HCT116 (cell line): ENCODE measurements at regions not wholly inside any gene's neighbourhood (a gene's known extent, or its start where the extent isn't known, plus 50 kb on each side); places are given as distances from the start of the nearest gene placed in this dataset.

Experiments used
- ATAC-seq: fragments of 200-7000 bp; cut with Tn5 transposase; 2 replicates; pipeline ENCODE4 v1.9.1; 2020; ENCODE audit warnings: mild to moderate bottlenecking, moderate library complexity
- BruUV-seq: library from RNA; stranded (reverse); fragments of 400-500 nt; replicated peaks from 2 replicates; lab custom pipeline; 2021; lab: Mats Ljungman, UMichigan
- CTCF ChIA-PET: fragments of 300-600 bp; sonication (Branson Sonifier 250); formaldehyde crosslinking; loops from one replicate; lab custom pipeline; 2021; ENCODE audit warnings: antibody characterized with exemption; lab: Charles Lee
- POLR2A ChIA-PET: fragments of 300-600, 350-600 bp; sonication (Branson Sonifier 250); formaldehyde crosslinking; loops from one replicate; lab custom pipeline; 2021; ENCODE audit warnings: antibody characterized with exemption; lab: Charles Lee
- RAD21 ChIA-PET, 2 experiments: fragments of 300-600 bp; sonication (Branson Sonifier 250); formaldehyde crosslinking; loops; one replicate each; lab custom pipeline; 2023; ENCODE audit warnings: low total read pairs in 2 of 2; ENCODE audit not compliant: uncharacterized antibody in 2 of 2, unreplicated experiment in 2 of 2, low non-redundant PET in 1 of 2; lab: Charles Lee
- DNase-seq: peaks from one replicate; pipeline ENCODE4 v3.0.0-alpha.2; 2010; ENCODE audit warnings: low read depth, low spot score
- H2AFZ ChIP-seq: fragments of 200-600 bp; shearing (Covaris generic), sonication (generic); 2 replicates; pipeline ENCODE4 v1.6.1; 2017; ENCODE audit warnings: low read depth, mixed run types, mixed read lengths, antibody characterized with exemption, low read length; ENCODE audit not compliant: poor library complexity, severe bottlenecking
- H3K27ac ChIP-seq: 2 replicates; pipeline ENCODE4 v1.5.1; 2012; ENCODE audit warnings: low read depth, low read length
- H3K27me3 ChIP-seq: fragments of 200-600 bp; sonication (generic); 2 replicates; pipeline ENCODE4 v1.6.1; 2016; ENCODE audit warnings: mixed run types, low read length, mixed read lengths; ENCODE audit not compliant: insufficient read depth
- H3K36me3 ChIP-seq, 2 experiments: fragments of 200-500 bp in 1 of 2; fragments of 200-600 bp in 1 of 2; sonication (Bioruptor generic) in 1 of 2; sonication (generic) in 1 of 2; 2 replicates each; pipeline versions ENCODE4 v1.5.1 to v1.6.1; 2014 to 2016; ENCODE audit warnings: low read length in 2 of 2, inconsistent platforms in 1 of 2, mixed read lengths in 1 of 2, mixed run types in 1 of 2; ENCODE audit not compliant: insufficient read depth in 2 of 2, control insufficient read depth in 1 of 2
- H3K4me1 ChIP-seq, 2 experiments: fragments of 200-600 bp in 1 of 2; sonication (generic) in 1 of 2; 2 replicates each; pipeline versions ENCODE4 v1.5.1 to v1.6.1; 2012 to 2017; ENCODE audit warnings: low read length in 2 of 2, inconsistent platforms in 1 of 2, mild to moderate bottlenecking in 1 of 2, mixed read lengths in 1 of 2, mixed run types in 1 of 2, moderate library complexity in 1 of 2; ENCODE audit not compliant: insufficient read depth in 2 of 2, control insufficient read depth in 1 of 2
- H3K4me2 ChIP-seq: fragments of 200-600 bp; sonication (generic); 2 replicates; pipeline ENCODE4 v1.6.1; 2017; ENCODE audit warnings: mixed run types, low read length, mixed read lengths
- H3K4me3 ChIP-seq, 2 experiments: fragments of 200-600 bp in 1 of 2; sonication (generic) in 1 of 2; replicated peaks in 1 of 2; 2 replicates each; pipeline ENCODE4 v1.5.1; 2011 to 2016; ENCODE audit warnings: low read length in 2 of 2, control low read depth in 1 of 2, low read depth in 1 of 2, mild to moderate bottlenecking in 1 of 2, mixed read lengths in 1 of 2, mixed run types in 1 of 2
- H3K79me2 ChIP-seq: fragments of 200-600 bp; sonication (generic); 2 replicates; pipeline ENCODE4 v1.6.1; 2017; ENCODE audit warnings: mild to moderate bottlenecking, mixed run types, low read length, moderate library complexity, mixed read lengths; ENCODE audit not compliant: insufficient read depth
- H3K9ac ChIP-seq: fragments of 200-600 bp; sonication (generic); 2 replicates; pipeline ENCODE4 v1.6.1; 2016; ENCODE audit warnings: low read length, mixed read lengths
- H3K9me2 ChIP-seq: fragments of 200-600 bp; sonication (generic), shearing (Covaris generic); 2 replicates; pipeline ENCODE4 v1.6.1; 2017; ENCODE audit warnings: mixed run types, mild to moderate bottlenecking, moderate library complexity; ENCODE audit not compliant: insufficient read depth
- H3K9me3 ChIP-seq, 2 experiments: fragments of 200-500 bp in 1 of 2; fragments of 200-600 bp in 1 of 2; sonication (Bioruptor generic) in 1 of 2; sonication (generic) in 1 of 2; 2 replicates each; pipeline ENCODE4 v1.6.1; 2014 to 2017; ENCODE audit warnings: low read length in 2 of 2, mixed read lengths in 2 of 2, inconsistent platforms in 1 of 2, low read depth in 1 of 2, mild to moderate bottlenecking in 1 of 2, mixed run types in 1 of 2, moderate library complexity in 1 of 2; ENCODE audit not compliant: control insufficient read depth in 1 of 2, insufficient read depth in 1 of 2
- H4K20me1 ChIP-seq: fragments of 200-600 bp; sonication (generic), shearing (Covaris generic); 2 replicates; pipeline ENCODE4 v1.6.1; 2017; ENCODE audit warnings: mixed run types, mild to moderate bottlenecking, moderate library complexity; ENCODE audit not compliant: insufficient read depth
- ATF3 ChIP-seq: IDR thresholded peaks from 2 replicates; pipeline ENCODE4 v1.6.1; 2012
- CBX3 ChIP-seq: IDR thresholded peaks from 2 replicates; pipeline ENCODE4 v1.6.1; 2012; ENCODE audit warnings: low read depth
- CEBPB ChIP-seq: IDR thresholded peaks from 2 replicates; pipeline ENCODE4 v1.6.1; 2012; ENCODE audit warnings: low read depth
- CTCF ChIP-seq, 3 experiments: fragments of 200-600 bp in 1 of 3; sonication (generic) in 1 of 3; IDR thresholded peaks in 2 of 3; conservative IDR thresholded peaks in 1 of 3; 2 replicates each; pipeline ENCODE4 v1.5.1; 2012 to 2017; ENCODE audit warnings: low read depth in 2 of 3, low read length in 2 of 3, antibody characterized with exemption in 1 of 3, borderline replicate concordance in 1 of 3, control low read depth in 1 of 3, mild to moderate bottlenecking in 1 of 3, mixed read lengths in 1 of 3, mixed run types in 1 of 3, moderate library complexity in 1 of 3; ENCODE audit not compliant: insufficient read depth in 1 of 3
- EGR1 ChIP-seq: IDR thresholded peaks from 2 replicates; pipeline ENCODE4 v1.6.1; 2012; ENCODE audit warnings: low read depth
- FOSL1 ChIP-seq: IDR thresholded peaks from 2 replicates; pipeline ENCODE4 v1.6.1; 2012; ENCODE audit warnings: low read depth
- JUND ChIP-seq: IDR thresholded peaks from 2 replicates; pipeline ENCODE4 v1.6.1; 2012
- MAX ChIP-seq: IDR thresholded peaks from 2 replicates; pipeline ENCODE4 v1.6.1; 2012
- POLR2A ChIP-seq: IDR thresholded peaks from 2 replicates; pipeline ENCODE4 v1.7.0; 2011; ENCODE audit warnings: borderline replicate concordance; ENCODE audit not compliant: insufficient read depth, insufficient read length; ENCODE audit errors: extremely low read depth
- POLR2AphosphoS5 ChIP-seq: IDR thresholded peaks from 2 replicates; pipeline ENCODE4 v1.6.1; 2011; ENCODE audit warnings: mild to moderate bottlenecking, low read depth, low read length, moderate library complexity
- RAD21 ChIP-seq: IDR thresholded peaks from 2 replicates; pipeline ENCODE4 v1.6.1; 2012; ENCODE audit warnings: low read depth, mild to moderate bottlenecking
- SRF ChIP-seq: IDR thresholded peaks from 2 replicates; pipeline ENCODE4 v1.6.1; 2012; ENCODE audit warnings: low read depth
- TCF7L2 ChIP-seq: IDR thresholded peaks from 2 replicates; pipeline ENCODE4 v1.7.0; 2011; ENCODE audit warnings: borderline replicate concordance, inconsistent platforms; ENCODE audit not compliant: insufficient read depth, insufficient read length; ENCODE audit errors: extremely low read depth
- YY1 ChIP-seq: IDR thresholded peaks from 2 replicates; pipeline ENCODE4 v1.6.1; 2011; ENCODE audit warnings: low read length, low read depth, moderate library complexity, mild to moderate bottlenecking; ENCODE audit not compliant: insufficient replicate concordance; ENCODE audit errors: extremely low read depth
- ZFX ChIP-seq: fragments of 450-650 bp; IDR thresholded peaks from 2 replicates; pipeline ENCODE4 v1.6.1; 2017
- intact Hi-C: fragments of 100-400 bp; cut with micrococcal nuclease; formaldehyde crosslinking; loops from 2 replicates; pipeline ENCODE4 v1.10.0; 2022

GRCh38 chr16:80436510-80436909, 104.3 kb upstream of the DYNLRB2 start:
- no peak overlapping the region for H3K9ac ChIP-seq
- peaks cover 41 to 45% of the 10 kb centered on the region in 2 experiments; a peak in 2 of 4 replicates for H3K9me3 ChIP-seq
- intact Hi-C loops, result no loop called here
- no peak overlapping the region for H3K27ac ChIP-seq
- no peaks in the 10 kb centered on the region for H3K9me2 ChIP-seq
- no peaks in the 10 kb centered on the region for H3K79me2 ChIP-seq
- CTCF ChIA-PET, result no interaction called here
- H3K36me3 ChIP-seq, result no peaks in the 10 kb centered on the region
- no peak overlapping the region for H3K4me2 ChIP-seq
- RAD21 ChIA-PET, result no interaction called here
- H3K4me3 ChIP-seq, result no peak overlapping the region
- no peaks in the 10 kb centered on the region for H3K4me1 ChIP-seq
- no peak for TF ChIP-seq RAD21
- no peak for TF ChIP-seq FOSL1
- TF ChIP-seq CEBPB, result no peak
- no peak for TF ChIP-seq EGR1
- no peak for TF ChIP-seq POLR2A
- ATAC-seq, result no peak
- no peaks in the 10 kb centered on the region for H3K27me3 ChIP-seq
- no TSS peak for BruUV-seq
- no peaks in the 10 kb centered on the region for H4K20me1 ChIP-seq
- H2AFZ ChIP-seq, result no peak overlapping the region
- no peak for DNase-seq
- POLR2A ChIA-PET, result no interaction called here

GRCh38 chr16:80433623-80434022, 107.2 kb upstream of the DYNLRB2 start:
- BruUV-seq, result no TSS peak
- RAD21 ChIA-PET, result no interaction called here

More at GRCh38 chr16:80433623-80434022, 107.2 kb upstream of the DYNLRB2 start:
- Histone ChIP-seq H3K36me3 (no peaks in the 10 kb centered on the region), H2AFZ (no peak overlapping the region), H3K9me3 (peaks cover 31 to 40% of the 10 kb centered on the region in 2 experiments; a peak in 2 of 4 replicates), H4K20me1 (no peaks in the 10 kb centered on the region), H3K9me2 (no peaks in the 10 kb centered on the region), H3K4me2 (no peak overlapping the region), H3K79me2 (no peaks in the 10 kb centered on the region), H3K27ac (no peak overlapping the region), H3K27me3 (no peaks in the 10 kb centered on the region), H3K4me3 (no peak overlapping the region), H3K4me1 (no peaks in the 10 kb centered on the region), H3K9ac (no peak overlapping the region)
- ATAC-seq (no peak), DNase-seq (no peak)
- intact Hi-C loops, result no loop called here
- ChIA-PET POLR2A (no interaction called here), CTCF (no interaction called here)
- TF ChIP-seq ZFX (no peak), POLR2AphosphoS5 (no peak), MAX (no peak), TCF7L2 (no peak), ATF3 (no peak), JUND (no peak), SRF (no peak), CBX3 (no peak), YY1 (no peak), CTCF (IDR thresholded peaks at IDR 0.05 in 2 of 3, conservative IDR thresholded peaks at IDR 0.05 in 1 of 3; ENCODE audit: borderline replicate concordance in 1 of 3, insufficient read depth in 1 of 3, low read depth in 2 of 3, low read length in 2 of 3) (no peak)
